ENCODE measurements at regions not wholly inside any gene's neighbourhood (a gene's known extent, or its start where the extent isn't known, plus 50 kb on each side); places are given as distances from the start of the nearest gene placed in this dataset.

DNA sequence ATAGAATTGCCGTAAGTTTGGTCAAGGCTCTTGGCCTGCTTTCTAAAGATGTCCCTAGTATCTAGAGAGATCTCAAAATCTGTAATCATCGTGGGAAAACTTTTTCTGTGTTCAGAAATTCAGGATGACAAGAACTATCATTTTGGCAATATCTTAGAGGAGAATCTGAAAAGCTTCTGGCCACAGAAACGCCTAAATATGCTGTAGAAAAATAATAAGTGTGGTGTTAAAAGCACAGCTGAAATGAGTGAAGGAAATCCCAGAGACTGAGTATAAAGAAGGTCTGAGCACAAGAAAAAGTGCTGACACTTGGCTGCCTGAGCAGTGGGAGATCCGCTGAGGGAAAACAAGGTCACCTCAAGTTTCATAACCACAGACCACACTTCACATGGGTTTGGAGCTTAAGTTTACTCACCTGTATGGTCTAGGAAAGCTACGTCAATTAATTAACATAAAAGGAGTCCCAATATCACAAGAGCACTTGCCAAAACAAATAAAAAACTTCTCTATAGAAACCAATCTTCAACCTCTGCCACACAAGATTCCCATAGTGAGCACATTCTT lies 235.2 kb upstream of the IRF2BP2 start:
- TF ChIP-seq, protein P1, sequence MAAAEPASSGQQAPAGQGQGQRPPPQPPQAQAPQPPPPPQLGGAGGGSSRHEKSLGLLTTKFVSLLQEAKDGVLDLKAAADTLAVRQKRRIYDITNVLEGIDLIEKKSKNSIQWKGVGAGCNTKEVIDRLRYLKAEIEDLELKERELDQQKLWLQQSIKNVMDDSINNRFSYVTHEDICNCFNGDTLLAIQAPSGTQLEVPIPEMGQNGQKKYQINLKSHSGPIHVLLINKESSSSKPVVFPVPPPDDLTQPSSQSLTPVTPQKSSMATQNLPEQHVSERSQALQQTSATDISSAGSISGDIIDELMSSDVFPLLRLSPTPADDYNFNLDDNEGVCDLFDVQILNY (CRISPR knock-in tag; conservative IDR thresholded peaks at IDR 0.05): no peak
- TF ChIP-seq XRCC5 (optimal IDR thresholded peaks at IDR 0.05; ENCODE audit: low read length): no peak
- no peak for TF ChIP-seq ZNF101 (CRISPR knock-in tag; IDR thresholded peaks at IDR 0.05; ENCODE audit: borderline replicate concordance, low read depth)
